NT2/D1 (cell line): ENCODE measurements at regions not wholly inside any gene's neighbourhood (a gene's known extent, or its start where the extent isn't known, plus 50 kb on each side); places are given as distances from the start of the nearest gene placed in this dataset.
"Not testable (repeated sequence)": the region's sequence is repeated elsewhere in the genome, so short reads cannot be mapped to it uniquely, and the experiment has no call there.

Experiments
- DNase-seq: peaks from one replicate; pipeline ENCODE4 v3.0.0-alpha.2; 2011; ENCODE audit warnings: low read depth, low spot score
- H3K27me3 ChIP-seq: 2 replicates; pipeline ENCODE4 v1.6.0; 2011; ENCODE audit warnings: mild to moderate bottlenecking; ENCODE audit not compliant: insufficient read length, insufficient read depth
- H3K36me3 ChIP-seq: 2 replicates; pipeline ENCODE4 v1.6.1; 2011; ENCODE audit warnings: mild to moderate bottlenecking, low read length, mixed read lengths; ENCODE audit not compliant: insufficient read depth, insufficient read length
- H3K4me1 ChIP-seq: 2 replicates; pipeline ENCODE4 v1.5.1; 2011; ENCODE audit not compliant: insufficient read depth, insufficient read length
- H3K4me3 ChIP-seq: 2 replicates; pipeline ENCODE4 v1.5.1; 2011; ENCODE audit warnings: low read depth; ENCODE audit not compliant: insufficient read length
- H3K9ac ChIP-seq: 2 replicates; pipeline ENCODE4 v1.6.0; 2011; ENCODE audit warnings: low read depth; ENCODE audit not compliant: insufficient read length
- H3K9me3 ChIP-seq: 2 replicates; pipeline ENCODE4 v1.5.1; 2011; ENCODE audit warnings: mild to moderate bottlenecking, low read length; ENCODE audit not compliant: insufficient read depth
- SUZ12 ChIP-seq: IDR thresholded peaks from 2 replicates; pipeline ENCODE4 v1.6.1; 2011; ENCODE audit not compliant: insufficient read length, insufficient read depth; ENCODE audit errors: extremely low read depth
- YY1 ChIP-seq: IDR thresholded peaks from 2 replicates; pipeline ENCODE4 v1.6.1; 2011; ENCODE audit not compliant: insufficient read length, insufficient read depth
- ZNF274 ChIP-seq: IDR thresholded peaks from 2 replicates; pipeline ENCODE4 v1.6.1; 2011; ENCODE audit warnings: mild to moderate bottlenecking, low read depth, low read length

DNA sequence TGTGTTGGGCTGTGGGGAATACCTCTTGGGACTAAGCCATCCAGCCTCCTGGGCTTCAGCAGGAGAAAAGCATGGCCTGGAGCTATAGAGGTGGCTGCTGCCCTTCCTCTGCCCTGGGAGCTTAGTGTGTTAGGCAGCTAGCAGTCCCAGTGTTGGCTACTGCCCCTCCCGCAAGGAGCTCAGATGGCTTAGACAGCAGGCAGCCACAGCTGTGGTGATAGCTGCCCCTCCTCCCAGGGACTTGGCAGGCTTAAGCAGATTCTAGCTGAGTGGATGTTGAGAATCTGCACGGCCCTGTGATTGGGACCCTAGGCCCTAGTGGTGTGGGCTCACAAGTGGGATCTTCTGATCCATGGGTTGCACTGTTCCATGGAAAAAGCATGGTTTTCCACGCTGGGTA is 264.5 kb downstream of the TDRD3 start:
- no peaks in the 10 kb centered on the region for H3K9me3 ChIP-seq
- H3K36me3 ChIP-seq: no peaks in the 10 kb centered on the region
- TF ChIP-seq ZNF274 (no peak), SUZ12 (no peak), YY1 (no peak)
- H3K9ac ChIP-seq: no peak overlapping the region
- no peak overlapping the region for H3K4me3 ChIP-seq
- no peaks in the 10 kb centered on the region for H3K27me3 ChIP-seq
- no peaks in the 10 kb centered on the region for H3K4me1 ChIP-seq
- no peak for DNase-seq

DNA sequence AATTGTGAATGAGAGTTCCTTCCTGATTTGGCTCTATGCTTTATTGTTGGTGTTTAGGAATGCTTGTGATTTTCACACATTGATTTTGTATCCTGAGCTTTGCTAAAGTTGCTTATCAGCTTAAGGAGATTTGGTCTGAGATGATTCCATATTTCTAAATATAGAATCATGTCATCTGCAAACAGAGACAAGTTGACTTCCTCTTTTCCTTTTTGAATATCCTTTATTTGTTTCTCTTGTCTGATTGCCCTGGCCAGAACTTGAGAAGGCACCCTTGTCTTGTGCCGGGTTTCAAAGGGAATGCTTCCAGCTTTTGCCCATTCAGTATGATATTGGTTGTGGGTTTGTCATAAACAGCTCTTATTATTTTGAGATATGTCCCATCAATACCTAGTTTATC is 260.6 kb downstream of the TDRD3 start:
- not testable (repeated sequence) for H3K9me3 ChIP-seq, H3K27me3 ChIP-seq, H3K4me1 ChIP-seq, DNase-seq, H3K4me3 ChIP-seq, H3K9ac ChIP-seq, H3K36me3 ChIP-seq

DNA sequence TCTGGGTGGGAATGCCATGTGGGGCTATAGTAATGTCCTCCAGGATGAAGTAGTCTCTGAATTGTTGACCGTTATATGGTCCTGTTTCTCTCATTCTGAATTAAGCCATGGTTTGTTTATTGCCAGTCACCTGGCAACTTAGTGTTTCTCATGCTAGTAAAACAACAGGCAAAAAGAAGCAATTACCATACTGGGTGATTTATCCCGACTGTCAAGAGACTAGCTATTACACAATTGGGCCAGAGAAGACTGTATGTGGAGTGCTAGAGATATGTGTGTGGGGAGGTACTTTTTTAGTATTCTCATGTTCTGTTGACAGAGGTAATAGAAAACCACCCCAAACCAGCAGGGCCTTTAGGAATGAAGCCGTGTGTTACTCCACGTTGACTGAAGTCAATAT is 258.2 kb downstream of the TDRD3 start:
- DNase-seq: no peak
- Histone ChIP-seq H3K9ac (no peak overlapping the region), H3K9me3 (no peaks in the 10 kb centered on the region), H3K27me3 (no peaks in the 10 kb centered on the region), H3K4me3 (no peak overlapping the region), H3K36me3 (no peaks in the 10 kb centered on the region), H3K4me1 (no peaks in the 10 kb centered on the region)
- no peak for TF ChIP-seq SUZ12

DNA sequence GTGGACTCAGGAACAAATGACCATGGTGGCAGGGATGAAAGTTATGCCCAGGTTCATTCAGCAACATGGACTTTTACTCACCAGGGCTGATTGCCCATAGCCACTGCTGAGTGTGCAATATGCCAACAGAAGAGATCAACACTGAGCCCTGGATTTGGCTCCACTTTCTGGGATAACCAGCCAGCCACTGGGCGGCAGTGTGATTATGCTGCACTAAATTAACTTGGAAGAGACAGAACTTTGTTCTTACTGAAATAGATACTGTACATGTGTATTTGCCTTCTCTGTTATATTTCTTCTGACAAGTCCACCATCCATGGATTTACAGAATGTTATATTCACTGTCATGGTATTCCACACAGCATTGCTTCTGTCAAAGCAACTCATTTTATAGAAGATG is 257.4 kb downstream of the TDRD3 start:
- Histone ChIP-seq H3K4me3 (no peak overlapping the region), H3K27me3 (no peaks in the 10 kb centered on the region), H3K9me3 (no peaks in the 10 kb centered on the region), H3K36me3 (no peaks in the 10 kb centered on the region), H3K9ac (no peak overlapping the region), H3K4me1 (no peaks in the 10 kb centered on the region)
- DNase-seq: no peak
- TF ChIP-seq SUZ12: no peak
- no peak for TF ChIP-seq YY1
- TF ChIP-seq ZNF274: no peak

DNA sequence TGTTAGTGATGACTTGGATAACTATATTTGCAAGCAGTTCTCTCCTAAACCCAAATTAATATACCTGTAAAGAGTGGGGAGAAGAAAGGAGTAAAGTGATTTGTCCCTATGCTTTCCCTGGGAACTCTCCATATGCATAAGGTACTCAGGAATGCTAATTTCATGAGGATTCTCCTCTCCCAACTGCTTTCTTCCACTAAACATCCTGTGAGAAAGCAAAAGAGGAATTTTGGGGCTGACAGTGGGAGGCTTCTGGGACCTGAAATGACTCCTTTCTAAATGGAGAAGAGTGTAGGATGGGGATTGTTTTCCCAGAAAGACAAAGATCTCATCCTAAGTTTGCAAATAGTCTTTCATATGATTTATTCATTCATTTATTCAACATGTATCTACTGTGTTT is 250.5 kb downstream of the TDRD3 start:
- Histone ChIP-seq H3K9me3 (no peaks in the 10 kb centered on the region), H3K4me1 (no peaks in the 10 kb centered on the region)
- no peak for TF ChIP-seq YY1
- no peak for TF ChIP-seq SUZ12
- no peak for TF ChIP-seq ZNF274

DNA sequence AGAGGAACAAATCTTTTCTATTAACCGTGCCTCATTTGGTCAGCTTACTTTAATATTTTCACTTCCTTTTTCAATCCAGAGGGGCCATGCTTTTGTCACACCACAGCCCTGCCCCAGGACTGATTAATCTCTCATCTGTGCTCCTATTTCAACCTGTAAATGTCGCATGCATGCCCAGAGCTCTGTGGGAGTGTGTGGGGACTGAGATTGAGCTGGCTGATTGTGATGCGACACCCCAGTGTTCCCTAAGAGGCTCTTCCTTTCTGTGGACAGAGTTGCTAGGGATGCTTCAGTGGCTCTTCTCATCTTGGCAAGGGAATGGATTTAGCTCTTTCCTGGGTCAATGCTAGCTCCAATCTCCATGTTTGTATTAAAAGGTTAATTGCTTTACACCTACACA is 249.6 kb downstream of the TDRD3 start:
- no peak for DNase-seq
- Histone ChIP-seq H3K9me3 (no peaks in the 10 kb centered on the region), H3K27me3 (no peaks in the 10 kb centered on the region), H3K4me1 (no peaks in the 10 kb centered on the region), H3K9ac (no peak overlapping the region), H3K36me3 (no peaks in the 10 kb centered on the region), H3K4me3 (no peak overlapping the region)
- TF ChIP-seq ZNF274 (no peak), YY1 (no peak), SUZ12 (no peak)

More for the DNA sequence above, 250.5 kb downstream of the TDRD3 start:
- Histone ChIP-seq H3K36me3 (no peaks in the 10 kb centered on the region), H3K4me3 (no peak overlapping the region), H3K9ac (no peak overlapping the region), H3K27me3 (no peaks in the 10 kb centered on the region)
- peak; percentile 65 for DNase-seq

DNA sequence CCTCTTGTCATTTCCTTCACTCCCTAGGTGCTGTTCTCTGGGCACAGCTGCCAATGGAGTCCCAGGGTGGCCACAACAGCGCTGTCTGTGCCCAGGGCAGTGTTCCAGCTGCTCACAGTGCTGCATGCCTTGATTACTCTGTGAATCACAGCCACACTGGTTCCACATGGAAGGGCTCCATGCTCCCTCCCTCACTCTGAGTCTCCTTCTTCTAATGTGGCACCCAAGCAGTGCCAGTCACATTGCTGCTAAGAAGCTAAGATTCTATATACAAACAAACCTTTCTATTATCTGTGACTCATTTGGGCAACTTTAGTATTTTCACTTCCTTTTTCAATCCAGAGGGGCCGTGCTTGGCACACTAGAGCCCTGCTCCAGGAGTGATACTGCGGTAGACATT is 248.7 kb downstream of the TDRD3 start:
- H3K27me3 ChIP-seq: no peaks in the 10 kb centered on the region
- H3K4me1 ChIP-seq: no peaks in the 10 kb centered on the region
- no peak overlapping the region for H3K9ac ChIP-seq
- DNase-seq: no peak
- H3K9me3 ChIP-seq: no peaks in the 10 kb centered on the region
- H3K36me3 ChIP-seq: no peaks in the 10 kb centered on the region
- H3K4me3 ChIP-seq: no peak overlapping the region
- no peak for TF ChIP-seq SUZ12
- TF ChIP-seq YY1: no peak
- TF ChIP-seq ZNF274: no peak

DNA sequence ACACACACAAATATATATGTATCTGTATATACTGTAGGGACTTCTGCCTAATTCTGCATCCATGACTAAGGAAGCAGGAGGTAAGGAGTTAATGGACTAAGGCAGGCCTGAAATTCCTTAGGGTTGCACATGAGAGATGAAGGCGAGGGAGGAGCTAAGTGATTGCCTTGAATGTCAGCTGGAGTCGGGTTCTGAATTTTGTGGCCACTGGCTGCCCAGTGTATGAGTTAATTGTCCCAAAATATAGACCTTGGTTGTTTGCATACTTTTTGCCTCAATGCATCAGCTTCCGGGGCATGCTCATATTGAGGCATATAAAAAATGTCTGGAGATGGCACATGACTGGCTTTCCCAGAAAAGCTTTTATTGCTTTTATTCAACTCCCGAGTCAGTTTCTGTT is 245.5 kb downstream of the TDRD3 start:
- Histone ChIP-seq H3K9me3 (no peaks in the 10 kb centered on the region), H3K27me3 (no peaks in the 10 kb centered on the region), H3K4me3 (no peak overlapping the region), H3K36me3 (no peaks in the 10 kb centered on the region), H3K9ac (no peak overlapping the region), H3K4me1 (no peaks in the 10 kb centered on the region)
- no peak for TF ChIP-seq SUZ12
- TF ChIP-seq ZNF274: no peak
- TF ChIP-seq YY1: no peak
- no peak for DNase-seq
